Motor neuron (in vitro differentiated cells): ENCODE measurements at regions not wholly inside any gene's neighbourhood (a gene's known extent, or its start where the extent isn't known, plus 50 kb on each side); places are given as distances from the start of the nearest gene placed in this dataset.
A peak's percentile ranks its signal among the peaks of the same experiment; 100 is the strongest.

Experiments
- ATAC-seq, 8 experiments: fragments of 200-7000 bp; cut with Tn5 transposase; replicated peaks in 6 of 8; 2 replicates each; pipeline ENCODE4 v1.8.0; 2021; ENCODE audit warnings: mild to moderate bottlenecking in 8 of 8, moderate library complexity in 8 of 8
- H3K27ac ChIP-seq, 2 donors: fragments of 250-450 bp; sonication (Bioruptor Pico); 2 replicates each; pipeline ENCODE4 v1.9.0; 2021; ENCODE audit warnings: antibody characterized with exemption in 2 of 2, mild to moderate bottlenecking in 2 of 2, moderate library complexity in 1 of 2
- H3K4me1 ChIP-seq, 2 donors: fragments of 250-450 bp; sonication (Bioruptor Pico); replicated peaks in 1 of 2; 2 replicates each; pipeline ENCODE4 v1.6.1; 2021; ENCODE audit warnings: antibody characterized with exemption in 2 of 2, mild to moderate bottlenecking in 2 of 2, moderate library complexity in 1 of 2
- H3K4me3 ChIP-seq, 5 donors: fragments of 250-450 bp; sonication (Bioruptor Pico); 2 replicates each; pipeline ENCODE4 v1.9.0; 2021; ENCODE audit warnings: antibody characterized with exemption in 5 of 5, mild to moderate bottlenecking in 5 of 5, moderate library complexity in 4 of 5
- WGBS, 10 experiments: fragments of 450-650 bp; shearing (Covaris generic); methylation state at CpG; one replicate each; pipeline ENCODE4 v1.0.0; 2022; 5-methylcytosine and 5-hydroxymethylcytosine counted together
- in situ Hi-C, 9 experiments: fragments of 400-800 bp; cut with MboI; loops; one replicate each; pipeline ENCODE4 v1.15.0; 2021; ENCODE audit warnings: low sequenced_read_pairs in 9 of 9, low pct_unique_long_range_greater_than_20kb in 2 of 9; ENCODE audit not compliant: unreplicated experiment in 9 of 9

- in situ Hi-C loops, result no loop called here
- Histone ChIP-seq H3K4me3 (no peak overlapping the region), H3K4me1 (peaks cover 0 to 4% of the 10 kb centered on the region in 2 donors), H3K27ac (no peak overlapping the region)
- 13 to 100% (median 72%) methylated on average over 1 to 12 of the region's 15 CpGs for WGBS, 10 experiments
- ATAC-seq, result peak in 4 of 8 experiments; percentile 33 to 89 (median 62)
Observed at GRCh38 chr10:4034907-4035598, 250.0 kb upstream of the KLF6 start.

- no peak for ATAC-seq
- in situ Hi-C loops, result no loop called here
- Histone ChIP-seq H3K4me3 (no peak overlapping the region), H3K27ac (no peak overlapping the region), H3K4me1 (peaks cover 0 to 4% of the 10 kb centered on the region in 2 donors)
- 60 to 87% (median 80%) methylated on average over 1 to 6 of the region's 8 CpGs; no CpG with 5 or more reads in 3 of the 10 experiments for WGBS, 10 experiments
Observed at GRCh38 chr10:4033341-4033896, 248.4 kb upstream of the KLF6 start.

GRCh38 chr10:4029866-4030265 is 244.9 kb upstream of the KLF6 start:
- in situ Hi-C loops, result no loop called here

GRCh38 chr10:4028854-4029583 is 244.0 kb upstream of the KLF6 start:
- Histone ChIP-seq H3K27ac (no peak overlapping the region), H3K4me3 (no peak overlapping the region), H3K4me1 (no peaks in the 10 kb centered on the region)
- 73 to 100% (median 83%) methylated on average over 2 to 6 of the region's 6 CpGs for WGBS, 10 experiments
- no peak for ATAC-seq
- in situ Hi-C loops, result no loop called here

More at GRCh38 chr10:4029866-4030265, 244.9 kb upstream of the KLF6 start:
- no peak for ATAC-seq
- no peaks in the 10 kb centered on the region for H3K4me1 ChIP-seq
- H3K27ac ChIP-seq, result no peak overlapping the region
- no peak overlapping the region for H3K4me3 ChIP-seq
- WGBS, 10 experiments, result 83 to 100% (median 94%) methylated on average over 2 to 8 of the region's 8 CpGs; no CpG with 5 or more reads in 2 of the 10 experiments

- Histone ChIP-seq H3K4me3 (no peak overlapping the region), H3K27ac (no peak overlapping the region), H3K4me1 (peaks cover 0 to 4% of the 10 kb centered on the region in 2 donors)
- WGBS, 10 experiments, result 21 to 100% (median 89%) methylated on average over 1 to 4 of the region's 5 CpGs; no CpG with 5 or more reads in 3 of the 10 experiments
- in situ Hi-C loops, result no loop called here
- peak in 1 of 8 experiments; percentile 50 for ATAC-seq
Observed at GRCh38 chr10:4028027-4028471, 243.0 kb upstream of the KLF6 start.

- Histone ChIP-seq H3K4me1 (peaks cover 0 to 4% of the 10 kb centered on the region in 2 donors), H3K4me3 (no peak overlapping the region), H3K27ac (no peak overlapping the region)
- in situ Hi-C loops, result no loop called here
- no peak for ATAC-seq
- 71 to 100% (median 88%) methylated on average over 1 to 4 of the region's 4 CpGs; no CpG with 5 or more reads in 2 of the 10 experiments for WGBS, 10 experiments
Observed at GRCh38 chr10:4025339-4025738, 240.3 kb upstream of the KLF6 start.

GRCh38 chr10:4024516-4025245 is 239.7 kb upstream of the KLF6 start:
- peak in 2 of 8 experiments; percentile 15 to 29 for ATAC-seq
- Histone ChIP-seq H3K27ac (no peak overlapping the region), H3K4me1 (peaks cover 0 to 4% of the 10 kb centered on the region in 2 donors), H3K4me3 (no peak overlapping the region)
- in situ Hi-C loops, result no loop called here
- WGBS, 10 experiments, result 82 to 100% (median 94%) methylated on average over 2 to 12 of the region's 14 CpGs; no CpG with 5 or more reads in 1 of the 10 experiments

GRCh38 chr10:4024027-4024426 is 239.0 kb upstream of the KLF6 start:
- peak in 5 of 8 experiments; percentile 27 to 63 (median 49) for ATAC-seq
- Histone ChIP-seq H3K4me1 (peaks cover 0 to 4% of the 10 kb centered on the region in 2 donors), H3K4me3 (no peak overlapping the region), H3K27ac (no peak overlapping the region)
- WGBS, 10 experiments, result 59 to 100% (median 87%) methylated on average over 2 to 15 of the region's 17 CpGs
- in situ Hi-C loops, result no loop called here

GRCh38 chr10:4022473-4022872 is 237.5 kb upstream of the KLF6 start:
- 50 to 95% (median 86%) methylated on average over 1 to 4 of the region's 7 CpGs; no CpG with 5 or more reads in 2 of the 10 experiments for WGBS, 10 experiments
- in situ Hi-C loops, result no loop called here
- H3K4me3 ChIP-seq, result no peak overlapping the region
- H3K4me1 ChIP-seq, result peaks cover 0 to 4% of the 10 kb centered on the region in 2 donors
- ATAC-seq, result no peak
- no peak overlapping the region for H3K27ac ChIP-seq

- peaks cover 0 to 4% of the 10 kb centered on the region in 2 donors for H3K4me1 ChIP-seq
- WGBS, 10 experiments, result 40 to 100% (median 86%) methylated on average over 1 to 5 of the region's 5 CpGs; no CpG with 5 or more reads in 1 of the 10 experiments
- no peak overlapping the region for H3K27ac ChIP-seq
- no peak for ATAC-seq
- in situ Hi-C loops, result no loop called here
- no peak overlapping the region for H3K4me3 ChIP-seq
Observed at GRCh38 chr10:4020631-4021030, 235.6 kb upstream of the KLF6 start.

GRCh38 chr10:4018054-4018511 is 233.1 kb upstream of the KLF6 start:
- Histone ChIP-seq H3K4me3 (no peak overlapping the region), H3K4me1 (no peaks in the 10 kb centered on the region), H3K27ac (no peak overlapping the region)
- ATAC-seq, result no peak
- in situ Hi-C loops, result no loop called here
- WGBS, 10 experiments, result 18 to 100% (median 91%) methylated on average over 1 to 4 of the region's 4 CpGs; no CpG with 5 or more reads in 4 of the 10 experiments

- no peak for ATAC-seq
- in situ Hi-C loops, result no loop called here
- Histone ChIP-seq H3K4me3 (no peak overlapping the region), H3K27ac (no peak overlapping the region), H3K4me1 (no peaks in the 10 kb centered on the region)
- WGBS, 10 experiments, result 61 to 100% (median 72%) methylated on average over 1 to 8 of the region's 8 CpGs; no CpG with 5 or more reads in 1 of the 10 experiments
Observed at GRCh38 chr10:4017336-4017735, 232.3 kb upstream of the KLF6 start.
